Mononuclear cell (primary cell): ENCODE measurements at regions not wholly inside any gene's neighbourhood (a gene's known extent, or its start where the extent isn't known, plus 50 kb on each side); places are given as distances from the start of the nearest gene placed in this dataset.
"Not testable (repeated sequence)": the region's sequence is repeated elsewhere in the genome, so short reads cannot be mapped to it uniquely, and the experiment has no call there.

Experiments used
- H3K27me3 ChIP-seq: 2 replicates; pipeline ENCODE4 v1.6.0; 2011; ENCODE audit warnings: low read length, control low read depth; ENCODE audit not compliant: insufficient read depth
- H3K4me1 ChIP-seq: 2 replicates; pipeline ENCODE4 v1.5.1; 2011; ENCODE audit warnings: mild to moderate bottlenecking, low read length, control low read depth; ENCODE audit not compliant: insufficient read depth
- H3K4me3 ChIP-seq: 2 replicates; pipeline ENCODE4 v1.5.1; 2011; ENCODE audit warnings: mild to moderate bottlenecking, low read length, moderate library complexity
- H3K9me3 ChIP-seq: 2 replicates; pipeline ENCODE4 v1.5.1; 2011; ENCODE audit warnings: low read depth, mild to moderate bottlenecking, control low read depth, low read length

DNA sequence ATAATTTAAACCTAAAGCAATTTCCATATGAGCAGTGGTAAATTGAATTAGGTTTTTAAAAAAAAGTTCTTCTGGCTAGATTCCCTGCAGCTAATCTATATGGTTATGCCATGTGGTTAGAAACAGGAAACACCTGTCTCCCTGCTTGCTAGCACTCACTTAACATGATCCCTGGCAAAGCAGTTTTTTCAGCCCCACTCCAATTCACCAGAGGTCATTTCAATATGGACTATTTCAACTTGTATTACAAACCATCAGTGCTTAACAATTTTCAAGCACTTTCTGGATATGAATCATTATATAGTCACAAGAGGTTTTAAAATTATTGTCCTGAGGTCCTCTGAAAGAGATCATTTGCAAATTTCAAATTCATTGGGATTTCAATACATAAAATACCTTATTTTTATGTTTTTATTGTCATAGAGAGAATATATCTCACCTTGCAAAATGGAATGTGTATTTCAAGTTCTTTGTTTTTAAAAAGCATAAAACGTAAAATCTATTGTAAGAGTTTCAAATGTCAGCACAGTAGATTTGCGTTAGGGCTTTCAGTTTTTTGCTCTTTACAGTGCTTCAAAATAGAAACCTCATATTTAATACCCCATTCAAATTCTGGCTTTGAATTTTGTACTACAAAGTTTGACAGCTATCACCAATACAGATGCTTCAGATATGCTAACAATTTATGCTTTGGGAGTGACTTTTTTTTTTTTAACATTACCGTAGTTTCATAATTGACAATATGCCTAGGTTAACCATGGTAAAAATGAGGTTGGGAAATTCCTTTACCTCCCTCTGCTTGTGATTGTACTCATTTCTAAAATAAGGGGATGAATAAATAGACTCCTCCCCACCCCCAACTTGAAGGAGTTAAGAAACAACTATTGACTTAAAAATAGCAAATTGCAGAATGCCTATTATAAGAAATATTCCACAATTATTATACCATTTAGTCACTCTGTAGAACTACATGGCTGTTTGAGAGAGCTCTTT is 117.5 kb upstream of the HGF start:
- Histone ChIP-seq H3K4me1 (peaks cover 4% of the 10 kb centered on the region), H3K4me3 (no peak overlapping the region), H3K27me3 (no peaks in the 10 kb centered on the region), H3K9me3 (no peaks in the 10 kb centered on the region)

DNA sequence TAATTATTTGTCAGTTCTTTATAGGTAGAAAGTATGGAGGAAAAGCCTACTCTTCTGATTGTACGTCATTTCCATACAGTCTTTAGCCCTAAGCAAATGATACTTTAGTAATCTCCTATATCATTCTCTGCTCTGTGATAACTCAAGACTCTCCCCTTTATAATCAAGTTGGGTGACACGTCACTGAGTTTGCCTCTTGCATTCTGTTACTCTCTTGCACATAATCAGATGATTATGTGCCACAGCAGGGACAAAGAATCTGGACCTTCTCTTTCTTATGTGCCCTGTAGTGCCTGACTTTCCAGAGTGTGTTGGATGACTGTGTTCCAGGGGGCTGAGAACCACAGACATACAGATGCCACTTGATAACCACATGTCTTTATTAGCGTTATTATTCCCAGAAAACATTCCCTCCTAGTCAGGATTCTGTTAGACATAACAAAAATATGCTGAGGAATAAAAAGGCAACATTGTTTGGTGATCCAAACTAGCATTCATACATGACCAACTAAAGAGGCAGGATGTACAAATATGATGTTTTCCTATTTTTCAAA is 116.4 kb upstream of the HGF start:
- H3K27me3 ChIP-seq, result no peaks in the 10 kb centered on the region
- H3K4me3 ChIP-seq, result no peak overlapping the region
- peaks cover 4% of the 10 kb centered on the region for H3K4me1 ChIP-seq
- H3K9me3 ChIP-seq, result no peaks in the 10 kb centered on the region

DNA sequence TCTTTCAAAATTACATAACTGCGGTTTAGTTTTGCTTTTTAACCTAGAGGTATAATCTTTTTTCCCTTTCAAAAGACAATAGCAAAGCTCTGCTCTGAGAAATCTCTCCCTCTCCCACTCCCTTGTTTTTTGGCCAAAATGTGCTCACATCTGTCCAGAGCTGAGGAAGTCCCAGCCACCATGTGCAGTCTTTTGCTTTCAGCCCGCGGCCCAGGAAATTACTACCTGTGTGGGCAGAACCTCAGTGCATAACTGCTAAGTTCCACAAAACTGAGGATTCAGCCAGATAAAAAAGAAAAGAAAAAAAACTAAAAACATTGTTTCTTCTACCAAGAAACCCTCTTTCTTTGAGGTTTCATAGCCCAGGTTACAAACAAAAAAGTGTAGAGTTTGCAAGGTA is 115.0 kb upstream of the HGF start:
- no peak overlapping the region for H3K4me3 ChIP-seq
- peaks cover 4% of the 10 kb centered on the region for H3K4me1 ChIP-seq
- H3K9me3 ChIP-seq, result no peaks in the 10 kb centered on the region
- no peaks in the 10 kb centered on the region for H3K27me3 ChIP-seq

DNA sequence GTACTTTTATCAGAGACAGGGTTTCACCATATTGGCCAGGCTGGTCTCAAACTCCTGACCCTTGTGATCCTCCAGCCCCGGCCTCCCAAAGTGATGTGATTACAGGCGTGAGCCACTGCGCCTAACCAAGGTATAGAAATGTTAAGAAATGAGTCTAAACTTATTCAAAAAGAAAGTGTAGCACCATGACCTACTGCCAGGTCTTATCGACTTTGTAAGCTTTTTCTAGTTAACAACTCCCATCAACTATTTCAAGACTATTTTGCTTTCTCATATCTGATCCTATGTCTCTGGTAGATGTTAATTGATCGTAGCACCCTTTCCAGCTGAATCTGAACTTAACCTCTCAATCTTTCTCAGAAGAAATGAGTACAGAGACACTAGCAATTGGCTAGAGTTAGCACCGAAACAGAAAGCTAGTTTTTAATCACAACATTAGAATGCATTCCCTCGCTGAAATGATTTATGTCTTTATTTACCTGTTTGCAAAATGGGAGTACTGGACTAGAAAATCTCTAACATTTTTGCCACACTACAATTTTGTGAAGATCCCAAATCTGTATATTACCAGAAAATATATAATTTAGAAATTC is 114.0 kb upstream of the HGF start:
- Histone ChIP-seq H3K4me3 (no peak overlapping the region), H3K4me1 (peaks cover 4% of the 10 kb centered on the region), H3K27me3 (no peaks in the 10 kb centered on the region), H3K9me3 (no peaks in the 10 kb centered on the region)

DNA sequence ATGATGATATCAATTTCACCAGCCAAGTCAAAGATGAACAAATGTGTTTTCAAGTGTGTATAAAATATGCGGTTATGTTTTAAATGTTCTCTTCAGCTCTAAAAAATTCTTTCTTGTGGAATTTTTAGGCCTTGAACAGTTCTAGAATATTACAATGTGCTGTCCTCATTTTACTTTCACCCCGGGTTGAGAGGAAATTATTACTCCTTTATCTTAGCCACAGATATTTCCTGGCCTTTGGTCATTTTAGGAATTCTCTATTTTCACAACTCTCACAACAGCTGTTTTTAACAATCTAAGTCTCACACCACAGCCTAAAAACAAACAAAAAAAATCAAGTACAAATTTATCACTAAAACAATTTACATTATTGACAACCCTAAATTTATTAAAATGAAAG is 112.2 kb upstream of the HGF start:
- Histone ChIP-seq H3K4me3 (no peak overlapping the region), H3K27me3 (no peaks in the 10 kb centered on the region), H3K4me1 (peaks cover 2% of the 10 kb centered on the region), H3K9me3 (no peaks in the 10 kb centered on the region)

DNA sequence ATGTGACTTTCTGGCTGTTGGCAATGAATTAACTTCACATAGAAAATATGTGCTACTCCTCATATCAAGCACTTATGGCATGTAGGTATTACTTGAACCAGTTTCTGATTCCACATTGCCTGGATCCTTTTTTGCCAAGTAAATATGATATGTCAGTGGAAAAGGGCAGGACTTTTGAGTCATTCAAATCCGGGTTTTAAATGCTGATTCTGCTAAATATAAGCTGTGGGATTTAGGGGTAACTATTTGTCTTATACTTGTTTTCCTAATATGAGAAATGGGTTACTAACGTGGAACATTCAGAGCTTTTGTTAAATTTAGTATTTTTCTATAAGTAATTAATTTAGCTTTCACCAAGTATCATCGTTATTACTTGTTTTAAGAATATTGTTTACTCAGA is 108.0 kb upstream of the HGF start:
- no peaks in the 10 kb centered on the region for H3K4me1 ChIP-seq

DNA sequence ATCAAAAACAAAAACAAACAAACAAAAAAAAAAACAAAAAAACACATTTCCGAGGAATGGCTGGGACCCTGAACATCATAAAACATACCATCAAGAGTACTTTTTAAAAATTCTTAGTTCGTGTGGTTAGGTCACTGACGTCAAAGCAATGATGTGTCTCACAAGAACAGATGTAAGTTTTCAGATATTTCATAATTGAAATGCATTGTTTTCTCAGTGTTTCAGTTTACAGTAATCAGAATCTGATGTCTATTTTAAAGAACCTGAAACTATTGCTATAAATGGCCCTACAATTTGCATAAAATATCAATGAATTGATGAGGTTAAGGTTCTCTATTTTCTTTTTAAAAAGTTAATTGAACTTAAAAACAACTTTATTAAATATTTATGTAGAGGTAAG is 103.7 kb upstream of the HGF start:
- Histone ChIP-seq H3K9me3 (no peaks in the 10 kb centered on the region), H3K4me3 (no peak overlapping the region), H3K27me3 (no peaks in the 10 kb centered on the region), H3K4me1 (no peaks in the 10 kb centered on the region)

More for the DNA sequence above, 108.0 kb upstream of the HGF start:
- Histone ChIP-seq H3K4me3 (no peak overlapping the region), H3K9me3 (no peaks in the 10 kb centered on the region), H3K27me3 (no peaks in the 10 kb centered on the region)

DNA sequence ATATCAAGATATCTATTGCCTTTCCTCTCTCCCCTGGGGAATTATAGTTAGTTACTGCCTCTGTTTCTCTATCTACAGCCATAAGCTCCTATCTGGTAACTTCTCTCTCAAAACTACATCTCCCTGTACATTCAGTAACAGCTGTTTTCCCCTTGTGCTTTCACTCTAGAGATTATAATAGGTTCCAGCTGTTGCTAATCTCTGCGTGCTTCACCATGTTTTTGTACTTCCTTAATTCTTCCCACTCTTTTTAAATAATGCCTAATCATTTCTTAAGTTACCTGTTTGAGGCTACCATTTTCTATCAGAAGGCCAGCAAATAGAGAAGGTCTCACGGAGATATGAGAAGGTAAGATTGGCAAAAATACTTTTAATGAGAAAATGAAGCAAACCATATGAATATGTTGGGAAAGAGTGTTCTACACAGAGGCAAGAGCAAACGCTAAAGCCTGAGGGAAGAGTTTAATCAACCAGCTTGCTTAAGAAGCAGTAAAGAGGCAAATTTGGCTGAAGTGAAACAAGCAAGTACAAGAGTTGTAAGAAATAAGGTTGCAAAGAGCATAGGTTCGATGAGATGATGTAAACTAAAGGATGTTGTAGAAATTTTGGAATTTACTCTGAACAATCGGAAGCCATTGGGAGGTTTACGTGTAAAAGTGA is 101.9 kb upstream of the HGF start:
- Histone ChIP-seq H3K9me3 (no peaks in the 10 kb centered on the region), H3K4me3 (no peak overlapping the region), H3K4me1 (no peaks in the 10 kb centered on the region), H3K27me3 (no peaks in the 10 kb centered on the region)

DNA sequence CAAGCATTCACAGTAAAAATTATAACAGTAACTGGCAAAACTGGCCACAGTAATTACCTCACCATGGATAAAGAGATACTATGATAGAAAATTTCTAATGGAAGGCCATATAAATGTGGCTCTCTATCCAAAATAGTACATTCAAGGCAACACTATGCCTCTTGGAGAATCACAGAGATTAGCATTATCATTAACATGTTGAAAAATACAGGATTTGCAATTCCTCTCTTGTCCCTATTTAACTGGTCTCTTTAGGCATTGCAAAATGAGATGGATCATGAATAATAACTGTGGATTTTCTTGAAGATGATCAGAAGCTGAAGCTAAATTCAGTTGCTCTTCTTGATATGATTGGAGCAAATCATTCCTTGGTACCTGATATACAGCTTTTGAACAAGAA is 100.8 kb upstream of the HGF start:
- no peaks in the 10 kb centered on the region for H3K27me3 ChIP-seq
- H3K9me3 ChIP-seq, result no peaks in the 10 kb centered on the region
- H3K4me1 ChIP-seq, result no peaks in the 10 kb centered on the region
- H3K4me3 ChIP-seq, result no peak overlapping the region

DNA sequence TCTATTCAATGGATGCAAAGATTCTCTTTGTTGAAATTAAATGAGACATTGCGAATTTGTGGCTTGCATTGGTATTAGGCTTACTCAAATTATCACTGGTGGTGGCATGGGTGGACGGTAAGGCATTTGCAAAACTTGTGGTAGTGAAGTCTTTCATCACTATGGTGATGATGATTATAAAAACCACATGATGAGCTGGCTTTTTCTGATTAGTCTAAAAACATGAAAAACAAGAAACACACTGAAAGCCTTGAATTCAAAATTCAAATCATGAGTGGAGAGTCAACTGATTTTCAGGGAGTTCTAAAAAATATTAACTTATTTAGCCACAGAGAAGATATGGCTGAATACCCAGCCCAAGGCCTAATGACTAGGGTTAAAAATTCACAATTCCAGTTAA is 99.8 kb upstream of the HGF start:
- H3K27me3 ChIP-seq, result no peaks in the 10 kb centered on the region
- no peaks in the 10 kb centered on the region for H3K9me3 ChIP-seq
- no peak overlapping the region for H3K4me3 ChIP-seq
- H3K4me1 ChIP-seq, result no peaks in the 10 kb centered on the region

DNA sequence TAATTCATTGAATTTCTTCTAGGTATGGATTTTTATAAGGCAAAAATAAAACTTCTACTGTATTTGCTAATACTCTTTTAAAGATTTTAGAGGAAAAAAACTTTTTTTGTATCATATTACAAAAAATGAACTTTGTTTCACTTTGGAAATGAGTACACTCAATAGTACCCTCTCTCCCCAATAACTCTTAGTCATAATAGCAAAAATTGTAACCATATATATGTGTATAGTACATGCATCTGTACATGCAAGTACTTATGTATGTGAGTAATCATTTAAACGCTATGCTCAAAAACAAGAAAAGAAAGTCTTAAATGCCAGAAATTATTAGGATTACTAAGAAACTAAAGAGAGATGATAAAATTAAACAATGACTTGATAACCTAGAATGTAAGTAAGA is 95.9 kb upstream of the HGF start:
- Histone ChIP-seq H3K27me3 (no peaks in the 10 kb centered on the region), H3K4me1 (no peaks in the 10 kb centered on the region), H3K4me3 (no peak overlapping the region), H3K9me3 (no peaks in the 10 kb centered on the region)

DNA sequence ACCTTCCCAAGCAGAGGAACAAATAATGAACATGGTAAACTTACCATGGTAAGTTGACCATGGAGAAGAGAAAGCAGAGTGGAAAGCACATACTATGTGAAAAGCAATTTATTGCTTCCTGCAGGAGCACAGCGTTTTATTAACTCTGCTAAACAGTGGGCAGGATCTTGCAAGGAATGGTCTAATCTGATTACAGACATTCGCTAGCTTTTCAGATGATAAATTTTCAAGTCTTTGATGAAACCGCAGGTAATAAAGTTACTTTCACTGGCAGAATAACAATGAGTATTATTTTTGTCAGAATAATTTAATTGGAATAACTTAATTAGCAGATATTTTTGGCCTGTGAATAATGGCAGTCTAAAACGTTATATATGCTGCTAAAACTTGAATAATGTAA is 89.6 kb upstream of the HGF start:
- H3K4me1 ChIP-seq, result no peaks in the 10 kb centered on the region

DNA sequence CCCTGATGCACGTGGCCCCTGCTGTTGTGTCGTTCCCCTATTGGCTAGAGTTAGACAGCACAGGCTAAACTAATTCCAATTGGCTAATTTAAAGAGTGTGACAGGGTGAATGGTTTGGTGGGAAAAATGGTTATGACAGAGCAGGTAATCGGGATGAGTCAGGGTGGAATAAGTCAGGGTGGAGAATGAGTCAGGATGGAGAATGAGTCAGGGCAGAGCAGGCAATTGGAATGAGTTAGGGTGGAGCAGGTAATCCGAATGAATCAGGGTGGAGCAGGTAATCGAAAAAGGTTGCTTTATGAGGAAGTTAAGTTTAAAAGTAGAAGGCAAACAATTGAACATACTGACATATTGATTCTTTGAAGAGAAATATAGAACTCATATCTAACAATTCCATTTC is 89.0 kb upstream of the HGF start:
- not testable (repeated sequence) for H3K4me3 ChIP-seq, H3K9me3 ChIP-seq, H3K4me1 ChIP-seq, H3K27me3 ChIP-seq

More for the DNA sequence above, 89.6 kb upstream of the HGF start:
- Histone ChIP-seq H3K9me3 (no peaks in the 10 kb centered on the region), H3K4me3 (no peak overlapping the region), H3K27me3 (no peaks in the 10 kb centered on the region)

DNA sequence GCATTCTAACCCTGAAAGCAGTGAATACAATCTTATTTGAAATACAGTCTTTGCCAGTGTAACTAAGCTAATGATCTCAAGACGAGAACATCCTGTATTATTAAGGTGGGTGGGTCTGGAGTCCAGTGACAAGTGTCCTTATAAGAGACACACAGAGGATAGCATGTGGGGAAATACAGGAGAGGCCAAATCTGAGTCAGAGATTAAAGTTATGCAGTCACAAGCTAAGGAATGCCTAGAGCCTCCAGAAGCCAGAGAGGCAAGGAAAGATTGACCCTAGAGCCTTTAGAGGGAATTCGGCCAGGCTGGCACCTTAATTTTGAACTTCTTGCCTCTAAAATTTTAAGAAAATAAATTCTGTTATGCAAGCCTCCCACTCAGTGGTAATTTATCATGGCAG is 87.5 kb upstream of the HGF start:
- Histone ChIP-seq H3K4me1 (no peaks in the 10 kb centered on the region), H3K4me3 (no peak overlapping the region), H3K27me3 (no peaks in the 10 kb centered on the region), H3K9me3 (no peaks in the 10 kb centered on the region)

DNA sequence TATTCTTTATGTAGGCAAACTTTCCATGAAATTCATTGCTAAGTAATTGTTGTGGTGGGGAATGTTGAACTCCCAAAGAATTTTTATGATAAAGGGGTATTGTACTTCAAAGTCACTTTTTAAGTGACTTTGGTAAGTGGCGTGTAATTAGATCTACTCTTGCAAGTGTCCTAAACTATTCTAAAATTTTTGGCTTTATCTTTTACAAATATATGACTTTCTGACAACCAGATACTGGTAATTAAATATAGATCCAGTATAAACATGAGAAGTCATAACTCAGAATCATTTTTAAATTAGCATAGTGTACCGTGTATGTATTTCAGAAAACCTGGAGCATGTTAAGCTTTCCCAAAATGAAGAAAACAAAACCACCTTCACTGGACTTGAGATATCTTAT is 84.7 kb upstream of the HGF start:
- Histone ChIP-seq H3K9me3 (no peaks in the 10 kb centered on the region), H3K27me3 (no peaks in the 10 kb centered on the region), H3K4me3 (no peak overlapping the region)

More for the DNA sequence above, 84.7 kb upstream of the HGF start:
- no peaks in the 10 kb centered on the region for H3K4me1 ChIP-seq
